A549 (cell line): ENCODE measurements at regions not wholly inside any gene's neighbourhood (a gene's known extent, or its start where the extent isn't known, plus 50 kb on each side); places are given as distances from the start of the nearest gene placed in this dataset.

Experiments
- ATAC-seq, 2 experiments: fragments of 200-7000 bp in 1 of 2; fragments of >200 bp in 1 of 2; cut with Nextera tagmentation in 1 of 2; cut with Tn5 transposase in 1 of 2; 3 replicates each; pipeline versions ENCODE4 v1.8.0 to v1.9.1; 2018 to 2020; ENCODE audit warnings: mild to moderate bottlenecking in 1 of 2, moderate library complexity in 1 of 2
- CTCF ChIA-PET: fragments of 300-600 bp; sonication (Branson Sonifier 250); formaldehyde crosslinking; extraction: SDS; loops from one replicate; lab custom pipeline; 2021; ENCODE audit warnings: antibody characterized with exemption, inconsistent platforms; lab: Yijun Ruan, JAX
- POLR2A ChIA-PET: fragments of 350-600 bp; formaldehyde crosslinking; extraction: SDS; loops from one replicate; lab custom pipeline; 2021; ENCODE audit warnings: antibody characterized with exemption, inconsistent platforms; lab: Yijun Ruan, JAX
- DNase-seq, 2 experiments: peaks; one replicate each; pipeline versions ENCODE4 v3.0.0 to v3.0.0-alpha.2; 2011 to 2016; ENCODE audit warnings: low read depth in 1 of 2, low spot score in 1 of 2
- FAIRE-seq: peaks from 2 replicates; lab custom pipeline; 2011; peaks lifted over from hg19 to GRCh38; lab: Jason Lieb, UNC
- H3K27ac ChIP-seq, 2 experiments: fragments of >200 bp; sonication (Bioruptor Twin); formaldehyde crosslinking; 3 replicates each; pipeline ENCODE4 v1.5.1; 2016 to 2017
- H3K4me1 ChIP-seq: fragments of >200 bp; sonication (Bioruptor Twin); formaldehyde crosslinking; 3 replicates; pipeline ENCODE4 v1.6.1; 2016
- H3K4me2 ChIP-seq: fragments of >200 bp; sonication (Bioruptor Twin); formaldehyde crosslinking; 3 replicates; pipeline ENCODE4 v1.6.1; 2016
- H3K4me3 ChIP-seq: fragments of >200 bp; sonication (Bioruptor Twin); formaldehyde crosslinking; 3 replicates; pipeline ENCODE4 v1.5.1; 2016
- H3K9me3 ChIP-seq: fragments of >200 bp; sonication (Bioruptor Twin); formaldehyde crosslinking; 3 replicates; pipeline ENCODE4 v1.6.1; 2016
- CBX2 ChIP-seq: fragments of 200-600 bp; sonication (generic); IDR thresholded peaks from 2 replicates; pipeline ENCODE4 v1.6.1; 2016; ENCODE audit warnings: low read depth, mild to moderate bottlenecking, borderline replicate concordance
- CEBPB ChIP-seq, 2 experiments: fragments of >200 bp in 1 of 2; sonication (Bioruptor Twin) in 1 of 2; formaldehyde crosslinking in 1 of 2; IDR thresholded peaks; 2 replicates each; pipeline ENCODE4 v1.6.1; 2012 to 2016
- EHF ChIP-seq: fragments of 250-450 bp; sonication (Bioruptor Pico); IDR thresholded peaks from 2 replicates; pipeline ENCODE4 v1.5.0; 2020; ENCODE audit warnings: mild to moderate bottlenecking
- ELK1 ChIP-seq: fragments of 150-350 bp; IDR thresholded peaks from 2 replicates; pipeline ENCODE4 v1.6.1; 2014; ENCODE audit warnings: low read depth, mild to moderate bottlenecking, low read length
- FOSB ChIP-seq: fragments of 250-450 bp; sonication (Bioruptor Pico); IDR thresholded peaks from 2 replicates; pipeline ENCODE4 v1.5.0; 2020; ENCODE audit warnings: mild to moderate bottlenecking, moderate library complexity
- HDAC2 ChIP-seq: fragments of 200-600 bp; sonication (generic); IDR thresholded peaks from 2 replicates; pipeline ENCODE4 v1.6.1; 2016
- HEYL ChIP-seq: fragments of 250-450 bp; sonication (Bioruptor Pico); IDR thresholded peaks from 2 replicates; pipeline ENCODE4 v1.8.0; 2021; ENCODE audit warnings: mild to moderate bottlenecking, moderate library complexity
- HOXB13 ChIP-seq: fragments of 250-450 bp; sonication (Bioruptor Pico); IDR thresholded peaks from 2 replicates; pipeline ENCODE4 v1.5.0; 2020; ENCODE audit warnings: low read depth, mild to moderate bottlenecking, moderate library complexity
- HOXB5 ChIP-seq: fragments of 250-450 bp; sonication (Bioruptor Pico); IDR thresholded peaks from 2 replicates; pipeline ENCODE4 v1.5.0; 2020; ENCODE audit warnings: mild to moderate bottlenecking, moderate library complexity
- MAFK ChIP-seq: fragments of 450-650 bp; IDR thresholded peaks from 2 replicates; pipeline ENCODE4 v1.6.1; 2014; ENCODE audit not compliant: partially characterized antibody
- NFE2L2 ChIP-seq: fragments of 150-350 bp; conservative IDR thresholded peaks from 2 replicates; pipeline ENCODE4 v1.6.1; 2014; ENCODE audit warnings: low read length
- NR3C1 ChIP-seq: fragments of >200 bp; sonication (Bioruptor Twin); formaldehyde crosslinking; IDR thresholded peaks from 3 replicates; pipeline ENCODE4 v1.6.1; 2017
- PHF8 ChIP-seq: fragments of 200-600 bp; sonication (generic); IDR thresholded peaks from 2 replicates; pipeline ENCODE4 v1.6.1; 2016; ENCODE audit warnings: low read depth, mild to moderate bottlenecking, antibody characterized with exemption, moderate library complexity, borderline replicate concordance
- POLR2AphosphoS2 ChIP-seq: conservative IDR thresholded peaks from 2 replicates; pipeline ENCODE4 v1.6.1; 2012; ENCODE audit warnings: low read length, improper control_type of control experiment, inconsistent platforms
- RAD21 ChIP-seq, 2 experiments: fragments of >200 bp in 1 of 2; sonication (Bioruptor Twin) in 1 of 2; formaldehyde crosslinking in 1 of 2; IDR thresholded peaks in 1 of 2; conservative IDR thresholded peaks in 1 of 2; 2 replicates in 1 of 2; 3 replicates in 1 of 2; pipeline ENCODE4 v1.6.1; 2012 to 2018; ENCODE audit warnings: inconsistent platforms in 1 of 2
- RNF2 ChIP-seq: fragments of 200-600 bp; sonication (generic); IDR thresholded peaks from 2 replicates; pipeline ENCODE4 v1.6.1; 2016; ENCODE audit warnings: low read depth, mild to moderate bottlenecking, antibody characterized with exemption, moderate library complexity, borderline replicate concordance
- TP53 ChIP-seq: fragments of 250-450 bp; sonication (Bioruptor Pico); IDR thresholded peaks from 2 replicates; pipeline ENCODE4 v1.5.0; 2021; ENCODE audit warnings: mild to moderate bottlenecking, moderate library complexity
- ZSCAN20 ChIP-seq: fragments of 250-450 bp; sonication (Bioruptor Pico); IDR thresholded peaks from 2 replicates; pipeline ENCODE4 v1.8.0; 2022; ENCODE audit warnings: mild to moderate bottlenecking, moderate library complexity
- WGBS: methylation state at CpG from one replicate; pipeline ENCODE4 v1.1.6; 2017; ENCODE audit errors: missing lambda C conversion rate; 5-methylcytosine and 5-hydroxymethylcytosine counted together
- TF ChIP-seq, protein P1 (sequence below): fragments of >200 bp; sonication (Bioruptor Twin); formaldehyde crosslinking; IDR thresholded peaks from 3 replicates; pipeline ENCODE4 v1.6.1; 2016
- TF ChIP-seq, protein P2 (sequence below): fragments of 250-450 bp; sonication (Bioruptor Pico); IDR thresholded peaks from 2 replicates; pipeline ENCODE4 v1.5.0; 2020; ENCODE audit warnings: low read depth, mild to moderate bottlenecking, moderate library complexity
- TF ChIP-seq, protein P3 (sequence below): IDR thresholded peaks from 2 replicates; pipeline ENCODE4 v1.6.1; 2012
- TF ChIP-seq, protein P4 (sequence below): fragments of 250-450 bp; sonication (Bioruptor Pico); IDR thresholded peaks from 2 replicates; pipeline ENCODE4 v1.5.0; 2021; ENCODE audit warnings: mild to moderate bottlenecking, moderate library complexity, borderline replicate concordance

GRCh38 chr12:91620422-91620821 is 437.8 kb upstream of the DCN start:
- WGBS: 94% methylated on average over 2 of the region's 2 CpGs
- H3K4me3 ChIP-seq: no peak overlapping the region
- peaks cover 11% of the 10 kb centered on the region; the same call in 2 of the 3 replicates for H3K4me1 ChIP-seq
- no peak for ATAC-seq
- POLR2A ChIA-PET: interaction anchor here (0.6 kb wide), 1 partner anchor 588 kb away, joined by 3 read pairs; no protein-coding TSS in a partner anchor
- DNase-seq: no peak
- no peak overlapping the region for H3K4me2 ChIP-seq
- H3K9me3 ChIP-seq: no peaks in the 10 kb centered on the region
- no peak overlapping the region for H3K27ac ChIP-seq
- CTCF ChIA-PET: no interaction called here
- no peak for FAIRE-seq
- no peak for TF ChIP-seq CBX2
- no peak for TF ChIP-seq POLR2AphosphoS2
- no peak for TF ChIP-seq PHF8
- no peak for TF ChIP-seq NR3C1
- TF ChIP-seq EHF (CRISPR knock-in tag): no peak
- no peak for TF ChIP-seq FOSB
- TF ChIP-seq MAFK: no peak
- no peak for TF ChIP-seq ELK1
- TF ChIP-seq, protein P1, sequence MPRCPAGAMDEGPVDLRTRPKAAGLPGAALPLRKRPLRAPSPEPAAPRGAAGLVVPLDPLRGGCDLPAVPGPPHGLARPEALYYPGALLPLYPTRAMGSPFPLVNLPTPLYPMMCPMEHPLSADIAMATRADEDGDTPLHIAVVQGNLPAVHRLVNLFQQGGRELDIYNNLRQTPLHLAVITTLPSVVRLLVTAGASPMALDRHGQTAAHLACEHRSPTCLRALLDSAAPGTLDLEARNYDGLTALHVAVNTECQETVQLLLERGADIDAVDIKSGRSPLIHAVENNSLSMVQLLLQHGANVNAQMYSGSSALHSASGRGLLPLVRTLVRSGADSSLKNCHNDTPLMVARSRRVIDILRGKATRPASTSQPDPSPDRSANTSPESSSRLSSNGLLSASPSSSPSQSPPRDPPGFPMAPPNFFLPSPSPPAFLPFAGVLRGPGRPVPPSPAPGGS: no peak
- TF ChIP-seq NFE2L2: no peak
- TF ChIP-seq, protein P2, sequence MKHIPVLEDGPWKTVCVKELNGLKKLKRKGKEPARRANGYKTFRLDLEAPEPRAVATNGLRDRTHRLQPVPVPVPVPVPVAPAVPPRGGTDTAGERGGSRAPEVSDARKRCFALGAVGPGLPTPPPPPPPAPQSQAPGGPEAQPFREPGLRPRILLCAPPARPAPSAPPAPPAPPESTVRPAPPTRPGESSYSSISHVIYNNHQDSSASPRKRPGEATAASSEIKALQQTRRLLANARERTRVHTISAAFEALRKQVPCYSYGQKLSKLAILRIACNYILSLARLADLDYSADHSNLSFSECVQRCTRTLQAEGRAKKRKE (CRISPR knock-in tag): no peak
- TF ChIP-seq HEYL (CRISPR knock-in tag): no peak
- no peak for TF ChIP-seq RAD21 (conservative IDR thresholded peaks at IDR 0.05 in 1 of 2, IDR thresholded peaks at IDR 0.05 in 1 of 2)
- no peak for TF ChIP-seq HOXB13 (CRISPR knock-in tag)
- TF ChIP-seq RNF2: no peak
- TF ChIP-seq, all 56 proteins: peak for 0

DNA sequence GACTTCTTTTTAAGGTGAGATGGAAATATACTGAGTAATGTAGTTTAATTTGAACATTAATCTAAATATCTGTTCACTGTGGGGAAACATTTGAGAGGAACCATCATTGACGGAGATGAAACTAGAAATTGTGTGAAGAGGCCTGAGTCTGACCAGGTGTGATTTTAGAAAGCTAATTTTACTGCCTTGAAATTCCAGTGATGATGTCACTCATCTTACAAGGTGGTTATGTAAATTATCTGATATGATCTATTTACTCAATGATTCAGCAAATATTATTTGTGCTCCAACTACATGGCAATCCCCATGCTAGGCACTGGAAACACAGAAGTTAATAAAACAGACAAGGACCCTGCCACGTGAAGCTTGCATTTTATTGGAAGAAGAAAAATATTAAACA is 435.7 kb upstream of the DCN start:
- Histone ChIP-seq H3K9me3 (no peaks in the 10 kb centered on the region), H3K4me2 (peak overlapping the region; percentile 15; the same call in 2 of the 3 replicates), H3K27ac (no peak overlapping the region), H3K4me3 (no peak overlapping the region), H3K4me1 (peaks cover 11% of the 10 kb centered on the region; the same call in 2 of the 3 replicates)
- no peak for DNase-seq
- POLR2A ChIA-PET: no interaction called here
- 51% methylated on average over 2 of the region's 2 CpGs for WGBS
- ATAC-seq: no peak
- FAIRE-seq: no peak
- CTCF ChIA-PET: interaction anchor here (0.9 kb wide), 1 partner anchor 11 kb away, joined by 3 read pairs; no protein-coding TSS in a partner anchor
- TF ChIP-seq EHF (CRISPR knock-in tag) (no peak), MAFK (peak; percentile 77), CEBPB (IDR thresholded peaks at IDR 0.05) (no peak), NFE2L2 (peak; percentile 63)
- TF ChIP-seq, protein P3, sequence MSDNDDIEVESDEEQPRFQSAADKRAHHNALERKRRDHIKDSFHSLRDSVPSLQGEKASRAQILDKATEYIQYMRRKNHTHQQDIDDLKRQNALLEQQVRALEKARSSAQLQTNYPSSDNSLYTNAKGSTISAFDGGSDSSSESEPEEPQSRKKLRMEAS: no peak

DNA sequence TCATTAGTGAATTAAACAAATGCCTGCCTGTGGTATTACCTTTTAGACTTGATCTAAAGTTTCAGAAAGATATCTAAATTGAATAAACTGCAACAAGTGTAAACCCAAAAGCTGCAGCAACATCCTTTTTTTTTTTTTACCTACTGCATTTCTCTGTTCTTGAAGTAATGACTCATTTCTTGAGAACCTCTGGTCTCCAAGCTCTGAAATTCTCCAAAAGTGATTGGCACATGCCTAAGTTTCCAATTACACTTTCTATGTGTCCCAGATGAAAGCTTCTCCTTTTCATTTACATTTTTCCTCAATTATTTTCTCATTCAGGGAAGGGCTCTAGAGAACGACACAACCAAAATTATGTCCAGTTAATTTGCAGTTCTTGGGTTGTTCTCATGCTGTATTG is 435.2 kb upstream of the DCN start:
- H3K4me2 ChIP-seq: peak overlapping the region; percentile 15; the same call in 2 of the 3 replicates
- 75% methylated on average over 1 of the region's 1 CpG for WGBS
- TF ChIP-seq HDAC2: no peak
- TF ChIP-seq TP53 (CRISPR knock-in tag): no peak
- no peak for TF ChIP-seq HOXB5 (CRISPR knock-in tag)
- TF ChIP-seq ZSCAN20 (CRISPR knock-in tag): no peak
- TF ChIP-seq, protein P4, sequence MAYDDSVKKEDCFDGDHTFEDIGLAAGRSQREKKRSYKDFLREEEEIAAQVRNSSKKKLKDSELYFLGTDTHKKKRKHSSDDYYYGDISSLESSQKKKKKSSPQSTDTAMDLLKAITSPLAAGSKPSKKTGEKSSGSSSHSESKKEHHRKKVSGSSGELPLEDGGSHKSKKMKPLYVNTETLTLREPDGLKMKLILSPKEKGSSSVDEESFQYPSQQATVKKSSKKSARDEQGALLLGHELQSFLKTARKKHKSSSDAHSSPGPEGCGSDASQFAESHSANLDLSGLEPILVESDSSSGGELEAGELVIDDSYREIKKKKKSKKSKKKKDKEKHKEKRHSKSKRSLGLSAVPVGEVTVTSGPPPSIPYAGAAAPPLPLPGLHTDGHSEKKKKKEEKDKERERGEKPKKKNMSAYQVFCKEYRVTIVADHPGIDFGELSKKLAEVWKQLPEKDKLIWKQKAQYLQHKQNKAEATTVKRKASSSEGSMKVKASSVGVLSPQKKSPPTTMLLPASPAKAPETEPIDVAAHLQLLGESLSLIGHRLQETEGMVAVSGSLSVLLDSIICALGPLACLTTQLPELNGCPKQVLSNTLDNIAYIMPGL (CRISPR knock-in tag): no peak
- TF ChIP-seq ELK1: no peak

More for the DNA sequence above, 435.2 kb upstream of the DCN start:
- no peak overlapping the region for H3K4me3 ChIP-seq
- FAIRE-seq (peak; percentile 43), ATAC-seq (no peak), DNase-seq (no peak)
- POLR2A ChIA-PET: no interaction called here
- H3K4me1 ChIP-seq: peaks cover 11% of the 10 kb centered on the region; the same call in 2 of the 3 replicates
- no peak overlapping the region for H3K27ac ChIP-seq
- H3K9me3 ChIP-seq: no peaks in the 10 kb centered on the region
- CTCF ChIA-PET: no interaction called here
